Panc1 (cell line): ENCODE measurements at regions not wholly inside any gene's neighbourhood (a gene's known extent, or its start where the extent isn't known, plus 50 kb on each side); places are given as distances from the start of the nearest gene placed in this dataset.

Source experiments
- POLR2AphosphoS5 ChIP-seq: IDR thresholded peaks from 2 replicates; pipeline ENCODE4 v1.6.1; 2012; ENCODE audit warnings: mild to moderate bottlenecking, low read depth, low read length, moderate library complexity
- SIN3A ChIP-seq: IDR thresholded peaks from 2 replicates; pipeline ENCODE4 v1.6.1; 2012; ENCODE audit warnings: low read depth, mild to moderate bottlenecking, low read length, moderate library complexity, borderline replicate concordance; ENCODE audit not compliant: insufficient read depth
- TF ChIP-seq, protein P1 (sequence below): fragments of 450-650 bp; IDR thresholded peaks from 2 replicates; pipeline ENCODE4 v1.5.1; 2017; ENCODE audit warnings: mild to moderate bottlenecking
- TF ChIP-seq, protein P2 (sequence below), 2 experiments: IDR thresholded peaks; 2 replicates each; pipeline ENCODE4 v1.6.1; 2011 to 2012; ENCODE audit warnings: low read depth in 2 of 2, control low read depth in 1 of 2, low read length in 1 of 2, mild to moderate bottlenecking in 1 of 2, moderate library complexity in 1 of 2; ENCODE audit not compliant: insufficient read depth in 1 of 2

DNA sequence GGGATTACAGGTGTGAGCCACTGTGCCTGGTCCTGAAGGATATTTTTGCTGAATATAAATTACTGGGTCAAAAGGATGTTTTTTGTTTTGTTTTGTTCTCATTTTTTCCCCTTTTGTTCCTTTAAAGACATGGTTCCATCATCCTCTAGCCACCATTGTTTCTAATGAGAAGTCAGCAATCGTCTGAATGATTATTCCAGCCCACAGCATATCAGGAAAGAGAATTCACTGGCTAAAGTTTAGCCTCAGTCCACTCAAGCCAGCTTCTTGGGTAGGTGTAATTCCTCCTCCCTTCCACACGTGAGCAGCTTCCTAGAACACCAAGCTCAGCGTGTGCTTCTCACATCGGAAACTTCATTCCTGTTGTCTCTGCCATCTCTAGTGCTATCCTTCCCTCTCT is 112.8 kb upstream of the INSIG1 start:
- TF ChIP-seq, protein P1, sequence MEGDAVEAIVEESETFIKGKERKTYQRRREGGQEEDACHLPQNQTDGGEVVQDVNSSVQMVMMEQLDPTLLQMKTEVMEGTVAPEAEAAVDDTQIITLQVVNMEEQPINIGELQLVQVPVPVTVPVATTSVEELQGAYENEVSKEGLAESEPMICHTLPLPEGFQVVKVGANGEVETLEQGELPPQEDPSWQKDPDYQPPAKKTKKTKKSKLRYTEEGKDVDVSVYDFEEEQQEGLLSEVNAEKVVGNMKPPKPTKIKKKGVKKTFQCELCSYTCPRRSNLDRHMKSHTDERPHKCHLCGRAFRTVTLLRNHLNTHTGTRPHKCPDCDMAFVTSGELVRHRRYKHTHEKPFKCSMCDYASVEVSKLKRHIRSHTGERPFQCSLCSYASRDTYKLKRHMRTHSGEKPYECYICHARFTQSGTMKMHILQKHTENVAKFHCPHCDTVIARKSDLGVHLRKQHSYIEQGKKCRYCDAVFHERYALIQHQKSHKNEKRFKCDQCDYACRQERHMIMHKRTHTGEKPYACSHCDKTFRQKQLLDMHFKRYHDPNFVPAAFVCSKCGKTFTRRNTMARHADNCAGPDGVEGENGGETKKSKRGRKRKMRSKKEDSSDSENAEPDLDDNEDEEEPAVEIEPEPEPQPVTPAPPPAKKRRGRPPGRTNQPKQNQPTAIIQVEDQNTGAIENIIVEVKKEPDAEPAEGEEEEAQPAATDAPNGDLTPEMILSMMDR: no peak
- TF ChIP-seq POLR2AphosphoS5: no peak
- TF ChIP-seq, protein P2, sequence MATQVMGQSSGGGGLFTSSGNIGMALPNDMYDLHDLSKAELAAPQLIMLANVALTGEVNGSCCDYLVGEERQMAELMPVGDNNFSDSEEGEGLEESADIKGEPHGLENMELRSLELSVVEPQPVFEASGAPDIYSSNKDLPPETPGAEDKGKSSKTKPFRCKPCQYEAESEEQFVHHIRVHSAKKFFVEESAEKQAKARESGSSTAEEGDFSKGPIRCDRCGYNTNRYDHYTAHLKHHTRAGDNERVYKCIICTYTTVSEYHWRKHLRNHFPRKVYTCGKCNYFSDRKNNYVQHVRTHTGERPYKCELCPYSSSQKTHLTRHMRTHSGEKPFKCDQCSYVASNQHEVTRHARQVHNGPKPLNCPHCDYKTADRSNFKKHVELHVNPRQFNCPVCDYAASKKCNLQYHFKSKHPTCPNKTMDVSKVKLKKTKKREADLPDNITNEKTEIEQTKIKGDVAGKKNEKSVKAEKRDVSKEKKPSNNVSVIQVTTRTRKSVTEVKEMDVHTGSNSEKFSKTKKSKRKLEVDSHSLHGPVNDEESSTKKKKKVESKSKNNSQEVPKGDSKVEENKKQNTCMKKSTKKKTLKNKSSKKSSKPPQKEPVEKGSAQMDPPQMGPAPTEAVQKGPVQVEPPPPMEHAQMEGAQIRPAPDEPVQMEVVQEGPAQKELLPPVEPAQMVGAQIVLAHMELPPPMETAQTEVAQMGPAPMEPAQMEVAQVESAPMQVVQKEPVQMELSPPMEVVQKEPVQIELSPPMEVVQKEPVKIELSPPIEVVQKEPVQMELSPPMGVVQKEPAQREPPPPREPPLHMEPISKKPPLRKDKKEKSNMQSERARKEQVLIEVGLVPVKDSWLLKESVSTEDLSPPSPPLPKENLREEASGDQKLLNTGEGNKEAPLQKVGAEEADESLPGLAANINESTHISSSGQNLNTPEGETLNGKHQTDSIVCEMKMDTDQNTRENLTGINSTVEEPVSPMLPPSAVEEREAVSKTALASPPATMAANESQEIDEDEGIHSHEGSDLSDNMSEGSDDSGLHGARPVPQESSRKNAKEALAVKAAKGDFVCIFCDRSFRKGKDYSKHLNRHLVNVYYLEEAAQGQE (IDR thresholded peaks at IDR 0.05; ENCODE audit: insufficient read depth in 1 of 2, low read depth in 2 of 2, low read length in 1 of 2): no peak
- TF ChIP-seq SIN3A: no peak
